Immature natural killer cell (primary cell): ENCODE measurements at regions not wholly inside any gene's neighbourhood (a gene's known extent, or its start where the extent isn't known, plus 50 kb on each side); places are given as distances from the start of the nearest gene placed in this dataset.

ENCODE experiments used
- DNase-seq, 3 donors: peaks; one replicate each; pipeline ENCODE4 v3.0.0; 2022; ENCODE audit warnings: mixed read lengths in 1 of 3
- H3K27ac Mint-ChIP-seq, 6 donors: one replicate each; pipeline ENCODE4 v1.8.0; 2020; ENCODE audit warnings: mixed read lengths in 6 of 6, mild to moderate bottlenecking in 5 of 6, inconsistent platforms in 4 of 6, moderate library complexity in 3 of 6
- H3K27me3 Mint-ChIP-seq, 3 donors: one replicate each; pipeline ENCODE4 v1.8.0; 2020 to 2021; ENCODE audit warnings: low read depth in 3 of 3, mild to moderate bottlenecking in 3 of 3, mixed read lengths in 3 of 3, moderate library complexity in 3 of 3, inconsistent platforms in 1 of 3
- H3K36me3 Mint-ChIP-seq, 3 donors: one replicate each; pipeline ENCODE4 v1.8.0; 2020; ENCODE audit warnings: mixed read lengths in 3 of 3, inconsistent platforms in 2 of 3, mild to moderate bottlenecking in 2 of 3
- H3K4me1 Mint-ChIP-seq, 2 donors: one replicate each; pipeline ENCODE4 v1.8.0; 2020; ENCODE audit warnings: inconsistent platforms in 2 of 2, mild to moderate bottlenecking in 2 of 2, mixed read lengths in 2 of 2, moderate library complexity in 1 of 2
- H3K4me3 Mint-ChIP-seq, 5 donors: one replicate each; pipeline ENCODE4 v1.8.0; 2020; ENCODE audit warnings: mild to moderate bottlenecking in 5 of 5, mixed read lengths in 5 of 5, inconsistent platforms in 3 of 5, moderate library complexity in 3 of 5
- H3K9me3 Mint-ChIP-seq, 6 donors: one replicate each; pipeline ENCODE4 v1.8.0; 2020; ENCODE audit warnings: mild to moderate bottlenecking in 6 of 6, mixed read lengths in 6 of 6, inconsistent platforms in 4 of 6, moderate library complexity in 3 of 6

- no peak overlapping the region for H3K4me3 Mint-ChIP-seq
- H3K36me3 Mint-ChIP-seq: no peaks in the 10 kb centered on the region
- no peaks in the 10 kb centered on the region for H3K4me1 Mint-ChIP-seq
- H3K9me3 Mint-ChIP-seq: peaks cover 0 to 4% (median 0%) of the 10 kb centered on the region in 6 donors
- no peak overlapping the region for H3K27ac Mint-ChIP-seq
- DNase-seq: no peak
- H3K27me3 Mint-ChIP-seq: peaks cover 0 to 11% (median 6%) of the 10 kb centered on the region in 3 donors
Measured at GRCh38 chr1:209519786-209520185, 63.7 kb upstream of the CAMK1G start.

- no peaks in the 10 kb centered on the region for H3K36me3 Mint-ChIP-seq
- H3K27me3 Mint-ChIP-seq: peaks cover 0 to 11% (median 7%) of the 10 kb centered on the region in 3 donors
- no peaks in the 10 kb centered on the region for H3K4me1 Mint-ChIP-seq
- H3K4me3 Mint-ChIP-seq: no peak overlapping the region
- no peak for DNase-seq
- H3K9me3 Mint-ChIP-seq: peaks cover 0 to 2% (median 0%) of the 10 kb centered on the region in 6 donors
- H3K27ac Mint-ChIP-seq: no peak overlapping the region
Measured at GRCh38 chr1:209522826-209523225, 60.7 kb upstream of the CAMK1G start.

- no peak overlapping the region for H3K27ac Mint-ChIP-seq
- H3K27me3 Mint-ChIP-seq: peaks cover 4 to 7% (median 4%) of the 10 kb centered on the region in 3 donors
- H3K4me3 Mint-ChIP-seq: no peak overlapping the region
- no peak for DNase-seq
- H3K4me1 Mint-ChIP-seq: no peaks in the 10 kb centered on the region
- no peaks in the 10 kb centered on the region for H3K36me3 Mint-ChIP-seq
- peaks cover 0 to 1% (median 0%) of the 10 kb centered on the region in 6 donors for H3K9me3 Mint-ChIP-seq
Measured at GRCh38 chr1:209526137-209526536, 57.4 kb upstream of the CAMK1G start.

- no peak for DNase-seq
- Mint-ChIP-seq H3K27me3 (peaks cover 4 to 12% (median 4%) of the 10 kb centered on the region in 3 donors), H3K27ac (no peak overlapping the region), H3K36me3 (no peaks in the 10 kb centered on the region), H3K9me3 (peaks cover 0 to 1% (median 0%) of the 10 kb centered on the region in 6 donors), H3K4me1 (no peaks in the 10 kb centered on the region), H3K4me3 (no peak overlapping the region)
Measured at GRCh38 chr1:209527372-209527771, 56.1 kb upstream of the CAMK1G start.

- no peaks in the 10 kb centered on the region for H3K4me1 Mint-ChIP-seq
- H3K27me3 Mint-ChIP-seq: peaks cover 4 to 12% (median 4%) of the 10 kb centered on the region in 3 donors
- H3K4me3 Mint-ChIP-seq: no peak overlapping the region
- DNase-seq: no peak
- no peaks in the 10 kb centered on the region for H3K36me3 Mint-ChIP-seq
- H3K9me3 Mint-ChIP-seq: peaks cover 0 to 1% (median 0%) of the 10 kb centered on the region in 6 donors
- no peak overlapping the region for H3K27ac Mint-ChIP-seq
Measured at GRCh38 chr1:209527993-209528717, 55.4 kb upstream of the CAMK1G start.

- Mint-ChIP-seq H3K4me1 (no peaks in the 10 kb centered on the region), H3K27ac (no peak overlapping the region), H3K36me3 (no peaks in the 10 kb centered on the region), H3K9me3 (peaks cover 0 to 1% (median 0%) of the 10 kb centered on the region in 6 donors), H3K4me3 (no peak overlapping the region), H3K27me3 (peaks cover 3 to 10% (median 4%) of the 10 kb centered on the region in 3 donors)
- no peak for DNase-seq
Measured at GRCh38 chr1:209529233-209529632, 54.3 kb upstream of the CAMK1G start.

- Mint-ChIP-seq H3K36me3 (no peaks in the 10 kb centered on the region), H3K27ac (no peak overlapping the region), H3K9me3 (no peaks in the 10 kb centered on the region), H3K4me3 (no peak overlapping the region), H3K4me1 (no peaks in the 10 kb centered on the region), H3K27me3 (peaks cover 2 to 11% (median 4%) of the 10 kb centered on the region in 3 donors)
- no peak for DNase-seq
Measured at GRCh38 chr1:209531006-209531405, 52.5 kb upstream of the CAMK1G start.

GRCh38 chr1:209531549-209531948 lies 52.0 kb upstream of the CAMK1G start:
- Mint-ChIP-seq H3K4me1 (no peaks in the 10 kb centered on the region), H3K36me3 (no peaks in the 10 kb centered on the region), H3K4me3 (no peak overlapping the region), H3K27ac (no peak overlapping the region), H3K9me3 (no peaks in the 10 kb centered on the region), H3K27me3 (peaks cover 2 to 9% (median 4%) of the 10 kb centered on the region in 3 donors)
- DNase-seq: no peak
